ENCODE measurements at regions not wholly inside any gene's neighbourhood (a gene's known extent, or its start where the extent isn't known, plus 50 kb on each side); places are given as distances from the start of the nearest gene placed in this dataset.

DNA sequence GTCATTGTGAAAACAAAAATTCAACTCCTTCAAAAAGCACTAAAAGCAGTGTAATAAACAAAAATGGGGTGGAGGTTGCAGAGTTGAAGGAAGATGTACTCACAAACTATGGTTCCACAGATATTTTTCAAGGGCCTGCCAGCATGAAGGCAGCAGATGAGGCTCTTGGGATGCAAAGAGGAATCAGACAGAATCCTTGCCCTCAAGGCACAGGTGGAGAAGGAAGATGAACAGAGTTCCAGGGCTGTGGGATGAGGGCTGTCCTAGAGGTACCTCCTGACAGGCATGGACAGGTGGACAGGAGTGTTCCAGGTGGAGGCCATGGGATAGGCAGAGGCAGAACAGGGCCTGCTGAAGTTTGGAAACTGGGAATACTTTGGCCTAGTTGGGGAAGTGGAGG is 140.5 kb upstream of the ANKH start:
- TF ChIP-seq, protein P1, sequence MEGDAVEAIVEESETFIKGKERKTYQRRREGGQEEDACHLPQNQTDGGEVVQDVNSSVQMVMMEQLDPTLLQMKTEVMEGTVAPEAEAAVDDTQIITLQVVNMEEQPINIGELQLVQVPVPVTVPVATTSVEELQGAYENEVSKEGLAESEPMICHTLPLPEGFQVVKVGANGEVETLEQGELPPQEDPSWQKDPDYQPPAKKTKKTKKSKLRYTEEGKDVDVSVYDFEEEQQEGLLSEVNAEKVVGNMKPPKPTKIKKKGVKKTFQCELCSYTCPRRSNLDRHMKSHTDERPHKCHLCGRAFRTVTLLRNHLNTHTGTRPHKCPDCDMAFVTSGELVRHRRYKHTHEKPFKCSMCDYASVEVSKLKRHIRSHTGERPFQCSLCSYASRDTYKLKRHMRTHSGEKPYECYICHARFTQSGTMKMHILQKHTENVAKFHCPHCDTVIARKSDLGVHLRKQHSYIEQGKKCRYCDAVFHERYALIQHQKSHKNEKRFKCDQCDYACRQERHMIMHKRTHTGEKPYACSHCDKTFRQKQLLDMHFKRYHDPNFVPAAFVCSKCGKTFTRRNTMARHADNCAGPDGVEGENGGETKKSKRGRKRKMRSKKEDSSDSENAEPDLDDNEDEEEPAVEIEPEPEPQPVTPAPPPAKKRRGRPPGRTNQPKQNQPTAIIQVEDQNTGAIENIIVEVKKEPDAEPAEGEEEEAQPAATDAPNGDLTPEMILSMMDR (IDR thresholded peaks at IDR 0.05), result no peak
- no peak for TF ChIP-seq POLR2A (IDR thresholded peaks at IDR 0.05)
